GM10266 (cell line): ENCODE measurements at regions not wholly inside any gene's neighbourhood (a gene's known extent, or its start where the extent isn't known, plus 50 kb on each side); places are given as distances from the start of the nearest gene placed in this dataset.

Experiments
- DNase-seq: peaks from one replicate; pipeline ENCODE4 v3.0.0; 2012; ENCODE audit errors: extremely low spot score
- CTCF ChIP-seq: IDR thresholded peaks from 2 replicates; pipeline ENCODE4 v1.5.1; 2012; ENCODE audit warnings: mild to moderate bottlenecking, low read depth; ENCODE audit not compliant: control insufficient read depth, insufficient read depth; ENCODE audit errors: missing control alignments

GRCh38 chr18:45255197-45255890 lies 359.9 kb upstream of the SLC14A2 start:
- DNase-seq, result no peak
- no peak for TF ChIP-seq CTCF

GRCh38 chr18:45260125-45260524 lies 355.2 kb upstream of the SLC14A2 start:
- DNase-seq, result no peak
- no peak for TF ChIP-seq CTCF

- no peak for DNase-seq
- TF ChIP-seq CTCF, result no peak
Observed at GRCh38 chr18:45266023-45266422, 349.3 kb upstream of the SLC14A2 start.

- DNase-seq, result no peak
- no peak for TF ChIP-seq CTCF
Observed at GRCh38 chr18:45267622-45268021, 347.7 kb upstream of the SLC14A2 start.

- no peak for TF ChIP-seq CTCF
- DNase-seq, result no peak
Observed at GRCh38 chr18:45268583-45268982, 346.7 kb upstream of the SLC14A2 start.

- DNase-seq, result no peak
- no peak for TF ChIP-seq CTCF
Observed at GRCh38 chr18:45270289-45270771, 344.9 kb upstream of the SLC14A2 start.

- no peak for TF ChIP-seq CTCF
- DNase-seq, result no peak
Observed at GRCh38 chr18:45274026-45274425, 341.2 kb upstream of the SLC14A2 start.
